H9 (cell line): ENCODE measurements at regions not wholly inside any gene's neighbourhood (a gene's known extent, or its start where the extent isn't known, plus 50 kb on each side); places are given as distances from the start of the nearest gene placed in this dataset.

Experiments used
- DNase-seq: peaks from one replicate; pipeline ENCODE4 v3.0.0-alpha.2; 2017
- H2AFZ ChIP-seq: one replicate; pipeline ENCODE4 v1.6.1; 2013; ENCODE audit warnings: mild to moderate bottlenecking, low read length, control low read depth, moderate library complexity
- H2AK5ac ChIP-seq: 2 replicates; pipeline ENCODE4 v1.6.1; 2013; ENCODE audit warnings: low read length, control low read depth, mixed read lengths; ENCODE audit not compliant: insufficient read length
- H2BK120ac ChIP-seq: one replicate; pipeline ENCODE4 v1.6.1; 2013; ENCODE audit warnings: low read depth, mild to moderate bottlenecking, low read length, control low read depth, inconsistent platforms; ENCODE audit not compliant: poor library complexity, severe bottlenecking
- H2BK12ac ChIP-seq: 2 replicates; pipeline ENCODE4 v1.6.1; 2013; ENCODE audit warnings: low read length, control low read depth, mixed read lengths, low read depth; ENCODE audit not compliant: insufficient read length
- H2BK15ac ChIP-seq: 2 replicates; pipeline ENCODE4 v1.6.1; 2013; ENCODE audit warnings: low read depth, low read length, control low read depth
- H2BK20ac ChIP-seq: one replicate; pipeline ENCODE4 v1.6.1; 2013; ENCODE audit warnings: low read depth, mild to moderate bottlenecking, low read length, control low read depth, inconsistent platforms; ENCODE audit not compliant: poor library complexity, severe bottlenecking
- H2BK5ac ChIP-seq: 2 replicates; pipeline ENCODE4 v1.6.1; 2013; ENCODE audit warnings: low read length, control low read depth, mixed read lengths; ENCODE audit not compliant: insufficient read length
- H3K14ac ChIP-seq: 2 replicates; pipeline ENCODE4 v1.6.1; 2013; ENCODE audit warnings: low read length, control low read depth; ENCODE audit not compliant: insufficient read depth
- H3K18ac ChIP-seq: 2 replicates; pipeline ENCODE4 v1.6.1; 2013; ENCODE audit warnings: low read depth, mild to moderate bottlenecking, mixed read lengths, low read length, control low read depth; ENCODE audit not compliant: insufficient read length
- H3K23ac ChIP-seq: 2 replicates; pipeline ENCODE4 v1.6.1; 2013; ENCODE audit warnings: low read length, control low read depth, mixed read lengths, low read depth; ENCODE audit not compliant: insufficient read length
- H3K23me2 ChIP-seq: 2 replicates; pipeline ENCODE4 v1.6.1; 2013; ENCODE audit warnings: low read depth, mild to moderate bottlenecking, mixed read lengths, low read length, control low read depth; ENCODE audit not compliant: insufficient read length, poor library complexity, severe bottlenecking
- H3K27ac ChIP-seq: 2 replicates; pipeline ENCODE4 v1.5.1; 2013; ENCODE audit warnings: low read length, control low read depth, mixed read lengths, low read depth; ENCODE audit not compliant: insufficient read length
- H3K27me3 ChIP-seq: 2 replicates; pipeline ENCODE4 v1.6.1; 2013; ENCODE audit warnings: low read length, control low read depth, inconsistent platforms; ENCODE audit not compliant: insufficient read depth
- H3K4ac ChIP-seq: 2 replicates; pipeline ENCODE4 v1.6.1; 2013; ENCODE audit warnings: low read depth, mild to moderate bottlenecking, control low read depth, inconsistent platforms, low read length, moderate library complexity
- H3K4me1 ChIP-seq: 2 replicates; pipeline ENCODE4 v1.6.1; 2013; ENCODE audit warnings: low read length, control low read depth, inconsistent platforms; ENCODE audit not compliant: insufficient read depth
- H3K4me2 ChIP-seq: 2 replicates; pipeline ENCODE4 v1.6.1; 2013; ENCODE audit warnings: low read length, control low read depth, mixed read lengths; ENCODE audit not compliant: insufficient read length, insufficient read depth
- H3K56ac ChIP-seq: 2 replicates; pipeline ENCODE4 v1.6.1; 2013; ENCODE audit warnings: low read depth, mild to moderate bottlenecking, mixed read lengths, low read length, control low read depth; ENCODE audit not compliant: insufficient read length
- H3K79me1 ChIP-seq: 2 replicates; pipeline ENCODE4 v1.6.1; 2013; ENCODE audit warnings: low read depth, mild to moderate bottlenecking, moderate library complexity, low read length, control low read depth, inconsistent platforms; ENCODE audit not compliant: insufficient read depth, poor library complexity, severe bottlenecking
- H3K79me2 ChIP-seq: 2 replicates; pipeline ENCODE4 v1.6.1; 2013; ENCODE audit warnings: low read length, control low read depth, inconsistent platforms; ENCODE audit not compliant: insufficient read depth
- H3K9ac ChIP-seq: 2 replicates; pipeline ENCODE4 v1.6.1; 2013; ENCODE audit warnings: low read length, control low read depth, mixed read lengths; ENCODE audit not compliant: insufficient read length; ENCODE audit errors: extremely low read depth
- H3K9me3 ChIP-seq: one replicate; pipeline ENCODE4 v1.6.1; 2013; ENCODE audit warnings: low read depth, low read length, inconsistent platforms; ENCODE audit not compliant: control insufficient read depth
- H3T11ph ChIP-seq: one replicate; pipeline ENCODE4 v1.6.1; 2013; ENCODE audit warnings: mild to moderate bottlenecking, low read length, control low read depth, inconsistent platforms
- H4K20me1 ChIP-seq: one replicate; pipeline ENCODE4 v1.6.1; 2013; ENCODE audit not compliant: control insufficient read depth, insufficient read length, insufficient read depth
- H4K5ac ChIP-seq: 2 replicates; pipeline ENCODE4 v1.6.1; 2013; ENCODE audit warnings: low read depth, mild to moderate bottlenecking, mixed read lengths, low read length, control low read depth; ENCODE audit not compliant: insufficient read length
- H4K8ac ChIP-seq: replicated peaks from 2 replicates; pipeline ENCODE4 v1.6.1; 2013; ENCODE audit warnings: low read length, control low read depth, mixed read lengths, low read depth; ENCODE audit not compliant: insufficient read length
- H4K91ac ChIP-seq: 2 replicates; pipeline ENCODE4 v1.6.1; 2013; ENCODE audit warnings: low read depth, mild to moderate bottlenecking, moderate library complexity, mixed read lengths, low read length, control low read depth; ENCODE audit not compliant: insufficient read length
- H3K27ac Mint-ChIP-seq, 3 experiments: 2 replicates in 2 of 3; 3 replicates in 1 of 3; pipeline ENCODE4 v1.8.0; 2020 to 2021; ENCODE audit warnings: mixed read lengths in 3 of 3, mild to moderate bottlenecking in 1 of 3, moderate library complexity in 1 of 3
- H3K27me3 Mint-ChIP-seq: 2 replicates; pipeline ENCODE4 v1.8.0; 2021; ENCODE audit warnings: low read depth, mild to moderate bottlenecking, moderate library complexity, mixed read lengths
- H3K36me3 Mint-ChIP-seq, 3 experiments: 2 replicates in 2 of 3; 3 replicates in 1 of 3; pipeline ENCODE4 v1.8.0; 2020 to 2021; ENCODE audit warnings: low read depth in 3 of 3, mixed read lengths in 3 of 3; ENCODE audit not compliant: insufficient read depth in 1 of 3
- H3K4me1 Mint-ChIP-seq, 2 experiments: 2 replicates each; pipeline ENCODE4 v1.8.0; 2020; ENCODE audit warnings: mixed read lengths in 2 of 2
- H3K4me3 Mint-ChIP-seq, 2 experiments: 2 replicates in 1 of 2; 3 replicates in 1 of 2; pipeline ENCODE4 v1.8.0; 2020 to 2021; ENCODE audit warnings: mild to moderate bottlenecking in 2 of 2, mixed read lengths in 2 of 2, moderate library complexity in 1 of 2
- H3K9me3 Mint-ChIP-seq, 2 experiments: 2 replicates in 1 of 2; 3 replicates in 1 of 2; pipeline ENCODE4 v1.8.0; 2020; ENCODE audit warnings: mild to moderate bottlenecking in 2 of 2, mixed read lengths in 2 of 2, moderate library complexity in 1 of 2
- CTCF ChIP-seq: fragments of 200-600 bp; sonication (generic); conservative IDR thresholded peaks from 3 replicates; pipeline ENCODE4 v1.8.0; 2021; ENCODE audit warnings: antibody characterized with exemption, mild to moderate bottlenecking
- WGBS: extraction: QIAGEN DNeasy Blood & Tissue Kit; methylation state at CpG from one replicate; pipeline ENCODE4 v1.1.7; 2013; ENCODE audit warnings: missing lambda C conversion rate, low lambda C conversion rate, mixed read lengths; ENCODE audit not compliant: insufficient read length; ENCODE audit errors: extremely low coverage; 5-methylcytosine and 5-hydroxymethylcytosine counted together

GRCh38 chr11:127464325-127464724 lies 463.8 kb upstream of the KIRREL3 start:
- Histone ChIP-seq H3T11ph (no peak overlapping the region), H3K14ac (no peak overlapping the region), H3K9ac (no peak overlapping the region), H2AK5ac (no peak overlapping the region), H3K27ac (no peak overlapping the region), H2BK5ac (no peak overlapping the region), H3K9me3 (no peaks in the 10 kb centered on the region), H3K79me2 (no peaks in the 10 kb centered on the region), H4K5ac (no peak overlapping the region), H4K8ac (no peak overlapping the region), H3K27me3 (no peaks in the 10 kb centered on the region), H4K20me1 (no peaks in the 10 kb centered on the region), H3K4ac (no peak overlapping the region), H2BK120ac (no peak overlapping the region), H2BK15ac (no peak overlapping the region), H3K18ac (no peak overlapping the region), H2BK20ac (no peak overlapping the region), H3K4me1 (no peaks in the 10 kb centered on the region), H2AFZ (no peak overlapping the region), H2BK12ac (no peak overlapping the region), H3K4me2 (no peak overlapping the region), H4K91ac (no peak overlapping the region), H3K56ac (no peak overlapping the region), H3K23me2 (no peaks in the 10 kb centered on the region), H3K23ac (no peak overlapping the region), H3K79me1 (no peaks in the 10 kb centered on the region)
- H3K4me1 Mint-ChIP-seq: peaks cover 15 to 18% of the 10 kb centered on the region in 2 experiments
- no CpG with 5 or more reads among the region's 6 CpGs for WGBS
- H3K4me3 Mint-ChIP-seq: no peak overlapping the region
- no peak overlapping the region for H3K27ac Mint-ChIP-seq
- no peak for DNase-seq
- no peaks in the 10 kb centered on the region for H3K27me3 Mint-ChIP-seq
- H3K9me3 Mint-ChIP-seq: no peaks in the 10 kb centered on the region; a peak in 1 of 5 replicates
- no peak for TF ChIP-seq CTCF
- no peaks in the 10 kb centered on the region for H3K36me3 Mint-ChIP-seq
